ENCODE measurements at regions not wholly inside any gene's neighbourhood (a gene's known extent, or its start where the extent isn't known, plus 50 kb on each side); places are given as distances from the start of the nearest gene placed in this dataset.

GRCh38 chr4:26141911-26142638, 178.7 kb upstream of the RBPJ start:
- DNase-seq: no peak

- DNase-seq: no peak
Measured at GRCh38 chr4:26144526-26145155, 176.2 kb upstream of the RBPJ start.

GRCh38 chr4:26145212-26145611, 175.6 kb upstream of the RBPJ start:
- DNase-seq: no peak

- no peak for DNase-seq
Measured at GRCh38 chr4:26148927-26149326, 171.9 kb upstream of the RBPJ start.

- DNase-seq: no peak
Measured at GRCh38 chr4:26150948-26151347, 169.9 kb upstream of the RBPJ start.

GRCh38 chr4:26151615-26152014, 169.2 kb upstream of the RBPJ start:
- DNase-seq: no peak

- DNase-seq: no peak
Measured at GRCh38 chr4:26152056-26152455, 168.8 kb upstream of the RBPJ start.

- no peak for DNase-seq
Measured at GRCh38 chr4:26157541-26157940, 163.3 kb upstream of the RBPJ start.

GRCh38 chr4:26160591-26160990, 160.2 kb upstream of the RBPJ start:
- DNase-seq: no peak

- no peak for DNase-seq
Measured at GRCh38 chr4:26161030-26161824, 159.6 kb upstream of the RBPJ start.

- no peak for DNase-seq
Measured at GRCh38 chr4:26162101-26162500, 158.7 kb upstream of the RBPJ start.

- DNase-seq: no peak
Measured at GRCh38 chr4:26163425-26164362, 157.1 kb upstream of the RBPJ start.

GRCh38 chr4:26171501-26171900, 149.3 kb upstream of the RBPJ start:
- DNase-seq: no peak

- DNase-seq: no peak
Measured at GRCh38 chr4:26171941-26172340, 148.9 kb upstream of the RBPJ start.

- no peak for DNase-seq
Measured at GRCh38 chr4:26173619-26174018, 147.2 kb upstream of the RBPJ start.

GRCh38 chr4:26174027-26174426, 146.8 kb upstream of the RBPJ start:
- no peak for DNase-seq

- DNase-seq: no peak
Measured at GRCh38 chr4:26175006-26175786, 145.6 kb upstream of the RBPJ start.

GRCh38 chr4:26175905-26176470, 144.8 kb upstream of the RBPJ start:
- no peak for DNase-seq

GRCh38 chr4:26176598-26177149, 144.1 kb upstream of the RBPJ start:
- no peak for DNase-seq

- DNase-seq: no peak
Measured at GRCh38 chr4:26178854-26179253, 142.0 kb upstream of the RBPJ start.

- DNase-seq: no peak
Measured at GRCh38 chr4:26179316-26179760, 141.5 kb upstream of the RBPJ start.

Data from GOT3 (cell line).